ENCODE measurements at regions not wholly inside any gene's neighbourhood (a gene's known extent, or its start where the extent isn't known, plus 50 kb on each side); places are given as distances from the start of the nearest gene placed in this dataset.

GRCh38 chr1:106646816-106647215 lies 409.7 kb upstream of the PRMT6 start:
- H3K36me3 ChIP-seq (ENCODE audit: insufficient read depth, low read length) = no peaks in the 10 kb centered on the region
- TF ChIP-seq, protein P1, sequence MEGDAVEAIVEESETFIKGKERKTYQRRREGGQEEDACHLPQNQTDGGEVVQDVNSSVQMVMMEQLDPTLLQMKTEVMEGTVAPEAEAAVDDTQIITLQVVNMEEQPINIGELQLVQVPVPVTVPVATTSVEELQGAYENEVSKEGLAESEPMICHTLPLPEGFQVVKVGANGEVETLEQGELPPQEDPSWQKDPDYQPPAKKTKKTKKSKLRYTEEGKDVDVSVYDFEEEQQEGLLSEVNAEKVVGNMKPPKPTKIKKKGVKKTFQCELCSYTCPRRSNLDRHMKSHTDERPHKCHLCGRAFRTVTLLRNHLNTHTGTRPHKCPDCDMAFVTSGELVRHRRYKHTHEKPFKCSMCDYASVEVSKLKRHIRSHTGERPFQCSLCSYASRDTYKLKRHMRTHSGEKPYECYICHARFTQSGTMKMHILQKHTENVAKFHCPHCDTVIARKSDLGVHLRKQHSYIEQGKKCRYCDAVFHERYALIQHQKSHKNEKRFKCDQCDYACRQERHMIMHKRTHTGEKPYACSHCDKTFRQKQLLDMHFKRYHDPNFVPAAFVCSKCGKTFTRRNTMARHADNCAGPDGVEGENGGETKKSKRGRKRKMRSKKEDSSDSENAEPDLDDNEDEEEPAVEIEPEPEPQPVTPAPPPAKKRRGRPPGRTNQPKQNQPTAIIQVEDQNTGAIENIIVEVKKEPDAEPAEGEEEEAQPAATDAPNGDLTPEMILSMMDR (conservative IDR thresholded peaks at IDR 0.05; ENCODE audit: low read length) = no peak
- TF ChIP-seq EZH2phosphoT487 (IDR thresholded peaks at IDR 0.05; ENCODE audit: borderline replicate concordance) = no peak
- H3K79me2 ChIP-seq (ENCODE audit: insufficient read depth, low read length) = no peaks in the 10 kb centered on the region

GRCh38 chr1:106651028-106651762 lies 405.3 kb upstream of the PRMT6 start:
- TF ChIP-seq EZH2phosphoT487 (IDR thresholded peaks at IDR 0.05; ENCODE audit: borderline replicate concordance) = no peak
- TF ChIP-seq, protein P1 (conservative IDR thresholded peaks at IDR 0.05; ENCODE audit: low read length) = no peak
- Histone ChIP-seq H3K36me3 (ENCODE audit: insufficient read depth, low read length) (no peaks in the 10 kb centered on the region), H3K9ac (ENCODE audit: low read depth, low read length, poor library complexity, severe bottlenecking) (no peak overlapping the region), H3F3A (ENCODE audit: low read depth) (no peaks in the 10 kb centered on the region), H3K9me2 (replicated peaks; ENCODE audit: low read depth, low read length) (no peaks in the 10 kb centered on the region), H3K4me3 (ENCODE audit: low read length, poor library complexity, severe bottlenecking) (no peak overlapping the region), H3K4me2 (ENCODE audit: low read depth, low read length, poor library complexity, severe bottlenecking) (no peak overlapping the region), H4K20me1 (ENCODE audit: insufficient read depth, low read length, poor library complexity, severe bottlenecking) (no peaks in the 10 kb centered on the region), H2AFZ (ENCODE audit: low read length) (no peak overlapping the region), H3K9me3 (ENCODE audit: insufficient read depth, low read depth, low read length) (no peaks in the 10 kb centered on the region), H3K79me2 (ENCODE audit: insufficient read depth, low read length) (no peaks in the 10 kb centered on the region), H3K4me1 (ENCODE audit: insufficient read depth, low read length, poor library complexity, severe bottlenecking) (no peaks in the 10 kb centered on the region), H3K27me3 (ENCODE audit: insufficient read depth, low read length, poor library complexity, severe bottlenecking) (no peaks in the 10 kb centered on the region)

More at GRCh38 chr1:106646816-106647215, 409.7 kb upstream of the PRMT6 start:
- H3K9me3 ChIP-seq (ENCODE audit: insufficient read depth, low read depth, low read length) = no peaks in the 10 kb centered on the region
- H3F3A ChIP-seq (ENCODE audit: low read depth) = no peaks in the 10 kb centered on the region
- H3K27me3 ChIP-seq (ENCODE audit: insufficient read depth, low read length, poor library complexity, severe bottlenecking) = no peaks in the 10 kb centered on the region
- H2AFZ ChIP-seq (ENCODE audit: low read length) = no peak overlapping the region
- H3K4me1 ChIP-seq (ENCODE audit: insufficient read depth, low read length, poor library complexity, severe bottlenecking) = no peaks in the 10 kb centered on the region
- H3K9me2 ChIP-seq (replicated peaks; ENCODE audit: low read depth, low read length) = no peaks in the 10 kb centered on the region
- H3K4me3 ChIP-seq (ENCODE audit: low read length, poor library complexity, severe bottlenecking) = no peak overlapping the region
- no peak overlapping the region for H3K9ac ChIP-seq (ENCODE audit: low read depth, low read length, poor library complexity, severe bottlenecking)
- H4K20me1 ChIP-seq (ENCODE audit: insufficient read depth, low read length, poor library complexity, severe bottlenecking) = no peaks in the 10 kb centered on the region
- H3K4me2 ChIP-seq (ENCODE audit: low read depth, low read length, poor library complexity, severe bottlenecking) = no peak overlapping the region

DNA sequence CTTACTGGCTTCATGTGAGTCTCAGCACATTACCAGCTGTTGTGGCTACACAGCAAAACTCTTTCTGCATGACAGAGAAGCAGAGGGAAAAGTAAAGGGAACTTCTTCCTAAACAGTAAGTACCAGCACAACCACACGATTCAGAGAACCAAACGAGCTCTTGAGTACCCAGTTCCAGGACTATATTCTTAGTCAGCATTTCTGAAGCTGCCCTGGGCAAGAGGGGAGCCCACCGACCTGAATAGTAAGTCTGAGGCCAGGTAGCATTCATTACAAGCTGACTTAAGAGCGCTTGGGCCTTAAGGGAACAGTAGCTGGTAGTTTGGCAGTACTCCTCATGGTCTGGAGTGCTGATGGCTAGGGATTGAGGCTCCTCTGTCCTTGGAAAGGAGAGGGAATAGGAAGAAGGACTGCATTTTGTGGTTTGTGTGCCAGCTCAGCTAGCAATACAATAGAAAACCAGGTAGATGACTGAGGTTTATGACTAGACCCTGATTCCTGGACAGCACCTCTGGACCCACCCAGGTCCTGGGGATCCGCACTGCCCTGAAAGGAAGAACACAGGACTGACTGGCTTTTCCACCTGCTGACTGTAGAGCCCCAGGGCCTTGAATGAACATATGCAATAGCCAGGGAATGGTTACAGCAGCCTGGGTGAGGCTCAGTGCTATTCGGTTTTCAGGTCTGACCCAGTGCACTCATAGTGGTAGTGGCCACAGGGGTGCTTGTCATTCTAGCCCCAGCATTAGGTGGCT lies 396.8 kb upstream of the PRMT6 start:
- no peak overlapping the region for H3K4me2 ChIP-seq (ENCODE audit: low read depth, low read length, poor library complexity, severe bottlenecking)
- H3F3A ChIP-seq (ENCODE audit: low read depth) = no peaks in the 10 kb centered on the region
- no peak for TF ChIP-seq EZH2phosphoT487 (IDR thresholded peaks at IDR 0.05; ENCODE audit: borderline replicate concordance)
- TF ChIP-seq, protein P1 (conservative IDR thresholded peaks at IDR 0.05; ENCODE audit: low read length) = no peak
- no peaks in the 10 kb centered on the region for H4K20me1 ChIP-seq (ENCODE audit: insufficient read depth, low read length, poor library complexity, severe bottlenecking)
- no peaks in the 10 kb centered on the region for H3K27me3 ChIP-seq (ENCODE audit: insufficient read depth, low read length, poor library complexity, severe bottlenecking)
- no peaks in the 10 kb centered on the region for H3K9me2 ChIP-seq (replicated peaks; ENCODE audit: low read depth, low read length)
- no peak overlapping the region for H2AFZ ChIP-seq (ENCODE audit: low read length)
- no peaks in the 10 kb centered on the region for H3K79me2 ChIP-seq (ENCODE audit: insufficient read depth, low read length)
- H3K36me3 ChIP-seq (ENCODE audit: insufficient read depth, low read length) = no peaks in the 10 kb centered on the region
- no peaks in the 10 kb centered on the region for H3K4me1 ChIP-seq (ENCODE audit: insufficient read depth, low read length, poor library complexity, severe bottlenecking)
- H3K4me3 ChIP-seq (ENCODE audit: low read length, poor library complexity, severe bottlenecking) = no peak overlapping the region
- no peaks in the 10 kb centered on the region for H3K9me3 ChIP-seq (ENCODE audit: insufficient read depth, low read depth, low read length)
- H3K9ac ChIP-seq (ENCODE audit: low read depth, low read length, poor library complexity, severe bottlenecking) = no peak overlapping the region
